VCaP (cell line): ENCODE measurements at regions not wholly inside any gene's neighbourhood (a gene's known extent, or its start where the extent isn't known, plus 50 kb on each side); places are given as distances from the start of the nearest gene placed in this dataset.

Source experiments
- H3K27ac ChIP-seq: fragments of 450-650 bp; 2 replicates; pipeline ENCODE4 v1.5.1; 2017
- TF ChIP-seq, protein P1 (sequence below): fragments of 450-650 bp; conservative IDR thresholded peaks from 2 replicates; pipeline ENCODE4 v1.5.1; 2017; ENCODE audit warnings: mild to moderate bottlenecking, moderate library complexity

DNA sequence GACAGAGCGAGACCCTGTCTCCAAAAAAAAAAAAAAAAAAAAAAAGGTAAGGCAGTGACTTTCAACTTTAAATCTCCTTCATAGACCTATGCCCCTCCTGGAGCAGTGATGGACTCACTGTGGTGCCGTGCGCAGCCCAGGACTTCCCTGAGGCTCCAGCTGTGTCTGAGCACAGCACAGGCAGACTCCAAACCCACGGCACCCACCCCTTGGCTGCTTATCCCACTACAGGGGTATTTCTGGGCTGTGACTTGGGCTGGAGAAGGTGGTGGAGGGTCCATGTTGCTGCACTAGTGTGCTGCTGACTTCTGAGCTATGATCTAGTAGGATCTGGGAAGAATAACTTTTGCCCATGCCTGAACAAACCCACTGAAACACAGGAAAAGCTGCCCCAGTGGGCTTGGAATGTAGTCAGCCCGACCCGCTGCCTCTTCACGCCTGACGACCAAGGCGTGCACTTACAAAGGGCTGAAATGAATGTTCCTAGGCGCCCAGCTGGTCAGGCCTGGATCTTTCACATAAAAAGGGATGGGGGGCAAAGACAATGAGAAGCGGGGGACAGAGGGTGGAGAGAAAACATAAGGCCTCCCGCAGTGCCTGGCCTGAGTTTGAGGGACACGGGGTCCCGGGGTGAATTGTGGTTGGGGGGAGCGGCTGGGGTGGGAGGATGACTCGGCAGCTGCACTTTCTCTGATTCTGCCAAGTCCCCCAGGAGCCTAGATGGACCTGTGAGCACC is 83.0 kb downstream of the IRF8 start:
- no peak overlapping the region for H3K27ac ChIP-seq
- TF ChIP-seq, protein P1, sequence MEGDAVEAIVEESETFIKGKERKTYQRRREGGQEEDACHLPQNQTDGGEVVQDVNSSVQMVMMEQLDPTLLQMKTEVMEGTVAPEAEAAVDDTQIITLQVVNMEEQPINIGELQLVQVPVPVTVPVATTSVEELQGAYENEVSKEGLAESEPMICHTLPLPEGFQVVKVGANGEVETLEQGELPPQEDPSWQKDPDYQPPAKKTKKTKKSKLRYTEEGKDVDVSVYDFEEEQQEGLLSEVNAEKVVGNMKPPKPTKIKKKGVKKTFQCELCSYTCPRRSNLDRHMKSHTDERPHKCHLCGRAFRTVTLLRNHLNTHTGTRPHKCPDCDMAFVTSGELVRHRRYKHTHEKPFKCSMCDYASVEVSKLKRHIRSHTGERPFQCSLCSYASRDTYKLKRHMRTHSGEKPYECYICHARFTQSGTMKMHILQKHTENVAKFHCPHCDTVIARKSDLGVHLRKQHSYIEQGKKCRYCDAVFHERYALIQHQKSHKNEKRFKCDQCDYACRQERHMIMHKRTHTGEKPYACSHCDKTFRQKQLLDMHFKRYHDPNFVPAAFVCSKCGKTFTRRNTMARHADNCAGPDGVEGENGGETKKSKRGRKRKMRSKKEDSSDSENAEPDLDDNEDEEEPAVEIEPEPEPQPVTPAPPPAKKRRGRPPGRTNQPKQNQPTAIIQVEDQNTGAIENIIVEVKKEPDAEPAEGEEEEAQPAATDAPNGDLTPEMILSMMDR: no peak

DNA sequence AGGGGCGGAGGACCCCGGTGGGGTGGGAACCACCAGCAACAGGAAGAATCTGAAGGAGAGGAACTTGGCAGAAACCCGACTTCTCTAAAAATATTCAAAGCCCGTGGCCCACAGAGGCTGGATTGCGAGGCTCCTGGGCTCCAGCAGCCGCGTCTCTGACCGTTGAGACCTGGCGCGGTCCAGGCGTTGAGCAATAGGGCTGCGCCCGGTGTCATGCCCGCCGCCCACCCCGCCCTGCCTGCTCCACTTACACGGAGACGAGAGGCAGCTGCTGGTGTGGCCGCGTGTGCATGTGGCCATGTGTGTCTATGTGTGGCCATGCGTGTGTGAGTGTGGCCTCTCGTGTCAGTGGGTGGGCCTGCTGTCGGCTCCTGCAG is 83.6 kb downstream of the IRF8 start:
- no peak overlapping the region for H3K27ac ChIP-seq
- TF ChIP-seq, protein P1: no peak

GRCh38 chr16:85983064-85983463 is 84.1 kb downstream of the IRF8 start:
- TF ChIP-seq, protein P1: no peak
- no peak overlapping the region for H3K27ac ChIP-seq

- TF ChIP-seq, protein P1: no peak
- H3K27ac ChIP-seq: no peak overlapping the region
Measured at GRCh38 chr16:85983606-85984230, 84.8 kb downstream of the IRF8 start.

GRCh38 chr16:85984231-85984880 is 85.4 kb downstream of the IRF8 start:
- no peak overlapping the region for H3K27ac ChIP-seq
- TF ChIP-seq, protein P1: no peak

DNA sequence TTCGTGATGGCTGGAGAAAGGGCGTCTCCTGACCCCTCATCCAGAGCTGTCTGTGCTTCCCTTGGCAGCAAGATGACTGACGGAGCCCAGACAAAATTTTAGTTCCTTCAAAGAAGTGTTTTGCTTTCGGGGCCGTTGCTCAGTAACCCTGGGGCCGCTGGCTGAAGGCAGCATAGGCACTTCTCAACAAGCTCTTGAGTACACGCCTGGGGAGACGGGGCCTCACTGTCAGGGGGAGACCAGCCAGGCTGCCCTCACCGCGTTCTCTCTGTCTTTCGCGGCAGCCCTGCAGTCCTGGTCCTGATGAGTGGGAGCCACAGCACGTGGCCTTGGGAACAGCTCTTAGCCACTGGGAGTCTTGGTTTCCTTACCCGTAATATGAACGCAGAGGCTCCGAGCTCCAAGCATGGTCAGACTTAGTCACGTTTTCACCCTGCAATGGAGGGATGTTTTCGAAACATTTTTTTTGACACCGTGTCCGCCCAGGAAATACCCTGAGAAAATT is 86.0 kb downstream of the IRF8 start:
- peak overlapping the region; percentile 9; the same call in 1 of the 2 replicates for H3K27ac ChIP-seq
- TF ChIP-seq, protein P1: no peak
